Activated CD8-positive, alpha-beta T cell treated with anti-CD3 and anti-CD28 coated beads, Interleukin-2, amount 10 ng/mL, durations not matched to agents 7 days and 5 days (primary cell): ENCODE measurements at regions not wholly inside any gene's neighbourhood (a gene's known extent, or its start where the extent isn't known, plus 50 kb on each side); places are given as distances from the start of the nearest gene placed in this dataset.
"Not testable (repeated sequence)": the region's sequence is repeated elsewhere in the genome, so short reads cannot be mapped to it uniquely, and the experiment has no call there.

Source experiments
- ATAC-seq: fragments of 150-1000 bp; cut with Tn5 transposase; one replicate; pipeline ENCODE4 v1.10.0; 2021; ENCODE audit warnings: moderate library complexity
- CTCF ChIA-PET: fragments of 350-600 bp; sonication (Branson Sonifier 250); formaldehyde crosslinking; loops from one replicate; lab custom pipeline; 2021; ENCODE audit warnings: antibody characterized with exemption; lab: Charles Lee
- POLR2A ChIA-PET: fragments of 350-600 bp; sonication (Branson Sonifier 250); formaldehyde crosslinking; loops from one replicate; lab custom pipeline; 2021; ENCODE audit warnings: antibody characterized with exemption; lab: Charles Lee
- DNase-seq: peaks from one replicate; pipeline ENCODE4 v3.0.0-alpha.2; 2020
- H3K27ac Mint-ChIP-seq: one replicate; pipeline ENCODE4 v1.8.0; 2021; ENCODE audit warnings: mild to moderate bottlenecking, mixed read lengths
- H3K27me3 Mint-ChIP-seq: one replicate; pipeline ENCODE4 v1.8.0; 2021; ENCODE audit warnings: low read depth, mixed read lengths
- H3K36me3 Mint-ChIP-seq: one replicate; pipeline ENCODE4 v1.8.0; 2021; ENCODE audit warnings: low read depth, mixed read lengths
- H3K4me1 Mint-ChIP-seq: one replicate; pipeline ENCODE4 v1.8.0; 2021; ENCODE audit warnings: low read depth, mixed read lengths
- H3K4me3 Mint-ChIP-seq: one replicate; pipeline ENCODE4 v1.8.0; 2021; ENCODE audit warnings: mild to moderate bottlenecking, mixed read lengths
- H3K9me3 Mint-ChIP-seq: one replicate; pipeline ENCODE4 v1.8.0; 2022; ENCODE audit warnings: mixed read lengths; ENCODE audit not compliant: insufficient read depth

DNA sequence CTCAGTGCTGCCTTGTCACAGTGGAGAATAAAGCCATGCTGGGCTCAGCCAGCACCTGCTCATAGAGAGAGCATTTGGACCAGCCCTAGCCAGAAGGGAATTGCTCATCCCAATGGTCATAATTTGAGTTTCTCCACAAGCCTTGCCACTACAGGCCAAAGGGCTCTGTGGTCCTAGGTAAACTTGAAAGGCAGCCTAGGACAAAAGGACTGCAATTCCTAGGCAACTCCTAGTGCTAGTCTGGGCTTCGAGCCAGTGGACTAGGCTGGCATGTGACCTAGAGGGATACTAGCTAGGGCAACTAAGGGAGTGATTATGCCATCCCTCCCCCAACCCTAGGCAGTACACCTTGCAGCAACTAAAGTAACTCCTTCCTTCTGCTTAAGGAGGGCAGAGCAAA is 516.2 kb downstream of the BCKDHB start:
- ChIA-PET POLR2A (no interaction called here), CTCF (no interaction called here)
- ATAC-seq (no peak), DNase-seq (no peak)
- H3K27me3 Mint-ChIP-seq = no peaks in the 10 kb centered on the region
- H3K4me1 Mint-ChIP-seq = no peaks in the 10 kb centered on the region
- no peaks in the 10 kb centered on the region for H3K36me3 Mint-ChIP-seq
- peaks cover 17% of the 10 kb centered on the region for H3K9me3 Mint-ChIP-seq
- no peak overlapping the region for H3K4me3 Mint-ChIP-seq
- H3K27ac Mint-ChIP-seq = no peak overlapping the region

DNA sequence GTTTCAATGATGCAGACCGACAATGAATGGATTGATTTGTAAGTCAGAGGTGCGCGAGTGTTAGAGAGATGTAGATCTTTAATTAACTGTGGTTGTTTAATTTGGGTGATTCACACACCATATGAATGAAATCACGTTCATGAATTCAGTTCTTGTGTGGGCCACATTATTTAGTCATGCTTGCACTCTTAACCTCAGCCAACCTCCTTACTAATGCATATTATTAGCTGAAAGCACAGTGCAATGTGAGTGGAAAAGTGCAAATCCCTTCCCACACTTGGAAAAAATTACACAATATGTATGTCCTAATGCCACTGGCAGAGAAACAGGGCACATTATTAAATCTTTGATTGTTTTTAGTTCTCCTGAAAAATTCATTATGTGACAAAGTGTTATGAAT is 512.5 kb downstream of the BCKDHB start:
- ATAC-seq = no peak
- no peaks in the 10 kb centered on the region for H3K36me3 Mint-ChIP-seq

DNA sequence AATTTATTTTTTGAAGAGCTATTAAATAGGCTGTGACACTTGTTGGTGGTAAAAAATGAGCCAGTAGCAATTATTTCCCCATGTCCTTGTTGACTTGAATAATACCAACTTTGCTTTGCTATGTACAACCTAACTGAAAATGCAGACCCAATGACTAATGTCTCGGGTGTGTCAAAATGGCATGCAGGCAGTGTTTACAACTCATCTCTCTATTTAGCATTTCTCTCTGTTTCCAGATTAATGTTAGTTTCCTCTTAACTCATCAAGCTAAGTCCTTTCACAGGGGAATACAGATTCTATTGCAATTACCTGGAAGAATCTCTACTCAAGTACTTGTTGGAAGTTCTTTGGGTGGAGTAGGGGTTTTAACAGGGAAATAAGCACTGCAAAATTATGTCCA is 504.4 kb downstream of the BCKDHB start:
- Mint-ChIP-seq H3K4me1 (no peaks in the 10 kb centered on the region), H3K4me3 (no peak overlapping the region), H3K9me3 (no peaks in the 10 kb centered on the region), H3K27ac (no peak overlapping the region), H3K36me3 (no peaks in the 10 kb centered on the region), H3K27me3 (no peaks in the 10 kb centered on the region)
- DNase-seq = no peak
- CTCF ChIA-PET = no interaction called here
- no peak for ATAC-seq
- POLR2A ChIA-PET = no interaction called here

More for the DNA sequence above, 512.5 kb downstream of the BCKDHB start:
- POLR2A ChIA-PET = no interaction called here
- Mint-ChIP-seq H3K27ac (no peak overlapping the region), H3K9me3 (peaks cover 7% of the 10 kb centered on the region), H3K4me1 (no peaks in the 10 kb centered on the region), H3K4me3 (no peak overlapping the region), H3K27me3 (no peaks in the 10 kb centered on the region)
- CTCF ChIA-PET = no interaction called here
- no peak for DNase-seq

DNA sequence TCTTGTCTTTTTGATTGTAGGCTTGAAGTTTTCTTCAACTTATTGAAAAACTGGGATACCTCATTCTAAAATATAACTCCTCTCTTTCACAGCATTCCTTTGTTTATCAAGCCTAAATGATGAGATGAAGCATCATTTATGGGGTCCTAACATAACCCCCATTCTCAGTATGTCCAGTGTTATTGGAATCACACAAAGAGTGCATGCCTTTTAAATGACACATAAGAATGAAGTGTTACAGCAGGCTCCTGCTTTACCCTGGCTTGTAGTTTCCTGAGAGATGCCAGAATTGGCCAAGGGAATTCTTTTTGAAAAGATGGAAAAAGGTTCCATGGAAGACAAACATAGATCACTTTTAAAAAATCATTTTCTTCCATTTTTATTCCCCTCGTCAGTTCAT is 502.4 kb downstream of the BCKDHB start:
- no peak for ATAC-seq
- POLR2A ChIA-PET = no interaction called here
- H3K36me3 Mint-ChIP-seq = no peaks in the 10 kb centered on the region

DNA sequence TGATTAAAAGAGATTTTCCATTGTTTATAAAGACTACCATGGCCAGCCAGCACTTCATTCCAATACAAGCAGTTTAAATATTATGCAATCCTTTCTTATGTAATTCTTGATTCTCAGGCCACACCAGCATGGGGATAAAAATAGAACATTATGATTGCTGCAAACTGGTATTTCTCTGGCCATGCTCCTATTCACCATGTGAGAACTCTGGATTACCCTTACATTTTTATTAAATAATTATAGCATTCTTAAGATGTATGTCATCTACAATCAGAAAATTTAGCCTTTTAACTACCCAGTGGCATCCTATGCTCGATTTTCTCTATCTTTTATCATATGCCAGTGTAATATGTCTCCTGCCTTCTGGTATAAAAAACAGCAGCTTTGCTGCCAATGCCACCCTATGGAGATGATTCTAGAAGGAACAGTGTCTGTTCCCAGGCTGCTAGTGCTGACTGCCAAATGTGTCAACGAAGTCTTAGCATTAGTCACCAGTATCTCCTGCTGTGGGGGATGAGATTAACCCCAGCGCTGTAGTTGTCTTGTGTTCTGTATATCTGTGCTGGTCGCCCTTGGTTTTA is 501.4 kb downstream of the BCKDHB start:
- Mint-ChIP-seq H3K4me1 (no peaks in the 10 kb centered on the region), H3K36me3 (no peaks in the 10 kb centered on the region), H3K9me3 (no peaks in the 10 kb centered on the region), H3K4me3 (no peak overlapping the region), H3K27ac (no peak overlapping the region), H3K27me3 (no peaks in the 10 kb centered on the region)
- no peak for ATAC-seq
- DNase-seq = no peak
- POLR2A ChIA-PET = no interaction called here
- CTCF ChIA-PET = no interaction called here

More for the DNA sequence above, 502.4 kb downstream of the BCKDHB start:
- Mint-ChIP-seq H3K9me3 (no peaks in the 10 kb centered on the region), H3K27ac (no peak overlapping the region), H3K4me3 (no peak overlapping the region), H3K4me1 (no peaks in the 10 kb centered on the region), H3K27me3 (no peaks in the 10 kb centered on the region)
- CTCF ChIA-PET = no interaction called here
- no peak for DNase-seq

DNA sequence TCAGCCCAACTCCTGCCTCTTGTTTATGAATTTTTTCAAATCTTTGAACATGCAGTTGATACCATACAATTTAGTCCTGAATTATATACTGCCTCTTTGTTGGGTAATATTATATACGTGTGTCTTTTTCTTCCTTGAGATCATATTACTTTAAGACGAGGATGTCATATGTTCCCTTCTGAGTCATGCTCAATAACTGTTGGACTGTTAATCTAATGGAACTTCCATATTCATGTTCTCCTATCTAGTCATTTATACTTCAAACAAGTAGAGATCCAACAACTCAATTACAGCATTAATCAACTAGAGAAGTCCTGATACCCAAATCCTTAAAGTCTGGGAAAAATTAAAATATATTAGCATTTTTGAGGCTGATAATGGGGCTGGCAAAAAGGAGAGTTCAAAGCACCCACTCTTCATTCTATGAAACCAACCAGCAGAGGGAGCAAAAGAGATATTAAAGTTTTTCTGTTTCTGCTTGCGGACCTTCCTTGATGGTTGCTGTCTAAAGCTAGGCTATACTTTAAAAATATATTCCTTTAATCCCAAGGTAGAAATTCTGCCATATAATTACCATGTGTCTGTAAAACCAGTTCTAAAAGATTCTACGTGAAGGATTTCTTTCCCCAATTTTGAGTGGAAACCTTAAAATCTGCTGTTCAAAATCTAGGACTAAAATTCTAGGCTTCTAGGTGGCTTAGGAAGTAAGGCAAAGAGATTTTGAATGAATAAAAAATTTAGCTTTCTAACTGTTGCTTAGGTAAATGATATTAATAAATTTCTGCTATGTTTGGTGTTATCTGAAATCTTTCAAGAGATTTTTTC is 498.9 kb downstream of the BCKDHB start:
- Mint-ChIP-seq H3K36me3 (no peaks in the 10 kb centered on the region), H3K27ac (no peak overlapping the region), H3K27me3 (no peaks in the 10 kb centered on the region), H3K4me1 (no peaks in the 10 kb centered on the region), H3K4me3 (no peak overlapping the region), H3K9me3 (no peaks in the 10 kb centered on the region)
- CTCF ChIA-PET = interaction anchor here (0.7 to 1.8 kb wide), 2 partner anchors 64 to 1148 kb away, joined by 3 to 13 read pairs; no protein-coding TSS in a partner anchor
- DNase-seq = no peak
- POLR2A ChIA-PET = no interaction called here
- no peak for ATAC-seq

DNA sequence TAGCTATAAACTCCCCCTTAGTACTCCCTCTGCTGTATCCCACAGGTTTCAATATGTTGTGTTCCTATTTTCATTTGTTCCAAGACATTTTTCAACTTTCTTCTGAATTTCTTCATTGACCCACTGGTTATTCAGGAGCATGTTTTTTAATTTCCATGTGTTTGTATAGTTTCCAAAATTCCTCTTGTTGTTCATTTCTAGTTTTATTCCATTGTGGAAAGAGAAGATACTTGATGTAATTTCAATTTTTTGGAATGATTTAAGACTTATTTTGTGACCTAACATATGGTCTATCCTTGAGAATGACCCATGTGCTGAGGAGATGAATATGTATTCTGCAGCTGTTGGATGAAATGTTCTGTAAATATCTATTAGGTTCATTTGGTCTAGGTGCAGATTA is 497.2 kb downstream of the BCKDHB start:
- Mint-ChIP-seq H3K4me3 (no peak overlapping the region), H3K27me3 (no peaks in the 10 kb centered on the region), H3K27ac (no peak overlapping the region), H3K36me3 (no peaks in the 10 kb centered on the region), H3K4me1 (no peaks in the 10 kb centered on the region), H3K9me3 (no peaks in the 10 kb centered on the region)
- ATAC-seq (no peak), DNase-seq (no peak)
- CTCF ChIA-PET = no interaction called here
- POLR2A ChIA-PET = no interaction called here

DNA sequence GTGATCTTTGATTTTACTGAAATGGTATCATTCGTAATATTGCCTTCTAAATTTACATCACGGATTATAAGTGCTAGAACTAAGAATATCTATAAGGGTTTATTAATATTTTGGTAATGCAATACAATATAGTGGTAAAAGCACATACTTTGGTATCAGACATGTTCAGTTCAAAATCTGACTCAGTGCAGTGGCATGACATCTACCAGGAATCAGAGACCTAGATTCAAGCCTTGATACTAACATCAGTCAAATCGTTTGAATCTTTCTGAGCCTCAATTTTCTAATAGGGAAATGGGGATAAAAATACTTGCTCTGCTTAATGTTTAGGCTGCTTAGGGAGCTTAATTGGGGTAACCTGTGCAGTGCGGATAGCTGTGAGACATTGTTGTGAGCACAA is 488.0 kb downstream of the BCKDHB start:
- Mint-ChIP-seq H3K4me3 (no peak overlapping the region), H3K27me3 (no peaks in the 10 kb centered on the region), H3K4me1 (no peaks in the 10 kb centered on the region), H3K36me3 (no peaks in the 10 kb centered on the region), H3K27ac (no peak overlapping the region), H3K9me3 (no peaks in the 10 kb centered on the region)
- ChIA-PET CTCF (no interaction called here), POLR2A (no interaction called here)
- no peak for DNase-seq
- no peak for ATAC-seq

DNA sequence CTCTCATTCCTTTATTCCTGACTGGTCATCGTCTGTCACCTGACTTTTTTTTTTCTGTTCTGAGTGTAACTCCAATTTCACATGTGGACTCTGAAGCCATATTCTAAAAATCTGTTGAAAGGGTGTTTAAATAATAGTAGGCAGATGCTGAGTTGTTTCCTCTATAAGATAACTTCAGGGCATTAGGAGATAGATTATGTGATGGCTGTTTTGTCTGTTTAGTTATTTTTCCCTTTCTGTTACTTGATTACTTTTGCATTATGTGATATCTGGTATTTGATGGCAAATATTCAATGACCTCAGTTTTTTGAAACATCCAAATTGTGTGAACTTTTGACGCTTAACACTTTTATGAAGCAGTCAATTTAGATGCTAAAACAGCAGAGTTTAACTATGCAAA is 486.0 kb downstream of the BCKDHB start:
- DNase-seq (no peak), ATAC-seq (no peak)
- peaks cover 6% of the 10 kb centered on the region for H3K9me3 Mint-ChIP-seq
- POLR2A ChIA-PET = no interaction called here
- no peak overlapping the region for H3K4me3 Mint-ChIP-seq
- no peaks in the 10 kb centered on the region for H3K36me3 Mint-ChIP-seq
- no peaks in the 10 kb centered on the region for H3K27me3 Mint-ChIP-seq
- no peaks in the 10 kb centered on the region for H3K4me1 Mint-ChIP-seq
- H3K27ac Mint-ChIP-seq = no peak overlapping the region
- CTCF ChIA-PET = no interaction called here

DNA sequence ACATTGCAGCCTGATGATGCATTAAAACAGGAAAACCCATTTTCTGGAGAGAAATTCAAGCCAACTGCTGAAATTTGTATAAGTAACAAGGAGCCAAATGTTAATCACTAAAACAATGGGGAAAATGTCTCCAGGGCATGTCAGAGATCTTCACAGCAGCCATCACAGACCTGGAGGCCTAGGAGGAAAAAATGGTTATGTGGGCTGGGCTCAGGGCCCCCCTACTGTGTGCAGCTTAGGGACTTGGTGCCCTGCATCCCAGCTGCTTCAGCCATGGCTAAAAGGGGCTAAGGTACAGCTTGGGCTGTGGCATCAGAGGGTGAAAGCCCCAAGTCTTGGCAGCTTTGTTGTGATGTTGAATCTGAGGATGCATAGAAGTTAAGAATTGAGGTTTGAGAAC is 479.8 kb downstream of the BCKDHB start:
- Mint-ChIP-seq H3K27me3 (no peaks in the 10 kb centered on the region), H3K4me1 (no peaks in the 10 kb centered on the region), H3K27ac (no peak overlapping the region), H3K9me3 (peaks cover 10% of the 10 kb centered on the region), H3K4me3 (no peak overlapping the region), H3K36me3 (no peaks in the 10 kb centered on the region)
- CTCF ChIA-PET = no interaction called here
- no peak for DNase-seq
- ATAC-seq = no peak
- POLR2A ChIA-PET = no interaction called here

DNA sequence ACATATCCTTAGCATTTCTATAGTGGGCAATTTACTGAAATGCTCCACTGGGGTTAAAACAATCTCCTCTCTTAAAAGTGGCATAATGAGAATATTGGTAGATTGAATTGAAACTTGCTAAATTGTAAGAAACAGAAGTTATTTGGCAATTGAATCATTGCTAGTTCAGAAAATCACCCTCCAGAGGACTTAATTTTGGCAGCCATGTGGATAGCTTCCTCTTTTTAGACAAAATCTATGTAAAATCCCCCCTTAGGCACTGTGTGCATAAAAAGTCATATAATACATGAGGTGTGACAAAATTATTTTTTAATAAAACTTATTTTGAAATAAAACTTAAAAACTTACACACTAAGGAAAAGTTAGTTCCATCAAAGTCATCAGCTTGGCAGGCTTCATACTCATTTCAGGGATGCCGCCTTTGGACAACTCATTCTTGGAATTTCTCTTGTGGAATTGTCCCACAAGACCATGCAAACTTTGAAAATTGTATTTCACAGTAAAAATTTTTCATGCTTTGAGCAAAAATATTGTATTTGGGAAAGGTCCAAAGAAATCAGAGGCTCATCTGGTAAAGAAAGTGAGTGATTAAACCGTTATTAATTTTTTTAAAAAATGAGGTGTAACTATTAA is 473.0 kb downstream of the BCKDHB start:
- CTCF ChIA-PET = no interaction called here
- Mint-ChIP-seq H3K9me3 (no peaks in the 10 kb centered on the region), H3K36me3 (no peaks in the 10 kb centered on the region), H3K4me1 (no peaks in the 10 kb centered on the region), H3K4me3 (no peak overlapping the region), H3K27me3 (no peaks in the 10 kb centered on the region), H3K27ac (no peak overlapping the region)
- POLR2A ChIA-PET = no interaction called here
- no peak for ATAC-seq
- DNase-seq = no peak

DNA sequence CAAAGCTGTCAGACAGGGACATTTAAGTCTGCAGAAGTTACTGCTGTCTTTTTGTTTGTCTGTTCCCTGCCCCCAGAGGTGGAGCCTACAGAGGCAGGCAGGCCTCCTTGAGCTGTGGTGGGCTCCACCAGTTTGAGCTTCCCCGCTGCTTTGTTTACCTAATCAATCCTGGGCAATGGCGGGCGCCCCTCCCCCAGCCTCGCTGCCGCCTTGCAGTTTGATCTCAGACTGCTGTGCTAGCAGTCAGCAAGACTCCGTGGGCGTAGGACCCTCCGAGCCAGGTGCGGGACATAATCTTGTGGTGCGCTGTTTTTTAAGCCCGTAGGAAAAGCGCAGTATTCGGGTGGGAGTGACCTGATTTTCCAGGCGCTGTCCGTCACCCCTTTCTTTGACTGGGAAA is 466.8 kb downstream of the BCKDHB start:
- H3K4me3 Mint-ChIP-seq, POLR2A ChIA-PET, H3K27me3 Mint-ChIP-seq, CTCF ChIA-PET, ATAC-seq, DNase-seq, H3K27ac Mint-ChIP-seq, H3K9me3 Mint-ChIP-seq, H3K4me1 Mint-ChIP-seq, H3K36me3 Mint-ChIP-seq: not testable (repeated sequence)
